ENCODE measurements at regions not wholly inside any gene's neighbourhood (a gene's known extent, or its start where the extent isn't known, plus 50 kb on each side); places are given as distances from the start of the nearest gene placed in this dataset.

- Histone ChIP-seq H3K4me2 (ENCODE audit: low read length) (no peak overlapping the region), H3K27ac (ENCODE audit: low read depth, low read length, poor library complexity, severe bottlenecking) (no peak overlapping the region)
- no peak for TF ChIP-seq EZH2 (IDR thresholded peaks at IDR 0.05; ENCODE audit: borderline replicate concordance, low read length)
- no peak for TF ChIP-seq CTCF (IDR thresholded peaks at IDR 0.05; ENCODE audit: low read length)
These were observed 655.0 kb downstream of the POM121L12 start for GRCh38 chr7:53690411-53690810.

GRCh38 chr7:53697913-53698312 lies 662.5 kb downstream of the POM121L12 start:
- no peaks in the 10 kb centered on the region for H3K79me2 ChIP-seq (ENCODE audit: insufficient read depth, low read length)
- H3K9me3 ChIP-seq (ENCODE audit: low read length), result no peaks in the 10 kb centered on the region
- no peak for TF ChIP-seq CTCF (IDR thresholded peaks at IDR 0.05; ENCODE audit: low read length)
- no peak for TF ChIP-seq EZH2 (IDR thresholded peaks at IDR 0.05; ENCODE audit: borderline replicate concordance, low read length)
- no peaks in the 10 kb centered on the region for H4K20me1 ChIP-seq (ENCODE audit: insufficient read depth, low read length)
- H3K4me2 ChIP-seq (ENCODE audit: low read length), result no peak overlapping the region
- H3F3A ChIP-seq (ENCODE audit: insufficient read depth, low read length), result no peaks in the 10 kb centered on the region
- H3K27ac ChIP-seq (ENCODE audit: low read depth, low read length, poor library complexity, severe bottlenecking), result no peak overlapping the region
- no peaks in the 10 kb centered on the region for H3K4me1 ChIP-seq (ENCODE audit: insufficient read depth, low read length, severe bottlenecking)
- H3K9ac ChIP-seq (ENCODE audit: low read length), result no peak overlapping the region
- H3K27me3 ChIP-seq (ENCODE audit: insufficient read depth, low read length), result no peaks in the 10 kb centered on the region
- no peak overlapping the region for H2AFZ ChIP-seq (ENCODE audit: low read length)
- H3K4me3 ChIP-seq (ENCODE audit: low read depth, low read length, poor library complexity, severe bottlenecking), result no peak overlapping the region
- H3K36me3 ChIP-seq (ENCODE audit: insufficient read depth, low read length), result no peaks in the 10 kb centered on the region
- H3K9me2 ChIP-seq (ENCODE audit: low read depth, low read length), result no peaks in the 10 kb centered on the region

More at GRCh38 chr7:53690411-53690810, 655.0 kb downstream of the POM121L12 start:
- no peaks in the 10 kb centered on the region for H3K79me2 ChIP-seq (ENCODE audit: insufficient read depth, low read length)
- H3K4me3 ChIP-seq (ENCODE audit: low read depth, low read length, poor library complexity, severe bottlenecking), result no peak overlapping the region
- no peaks in the 10 kb centered on the region for H3K9me2 ChIP-seq (ENCODE audit: low read depth, low read length)
- no peaks in the 10 kb centered on the region for H3K4me1 ChIP-seq (ENCODE audit: insufficient read depth, low read length, severe bottlenecking)
- H4K20me1 ChIP-seq (ENCODE audit: insufficient read depth, low read length), result no peaks in the 10 kb centered on the region
- no peak overlapping the region for H2AFZ ChIP-seq (ENCODE audit: low read length)
- no peaks in the 10 kb centered on the region for H3K9me3 ChIP-seq (ENCODE audit: low read length)
- H3K9ac ChIP-seq (ENCODE audit: low read length), result no peak overlapping the region
- H3K27me3 ChIP-seq (ENCODE audit: insufficient read depth, low read length), result no peaks in the 10 kb centered on the region
- H3K36me3 ChIP-seq (ENCODE audit: insufficient read depth, low read length), result no peaks in the 10 kb centered on the region
- no peaks in the 10 kb centered on the region for H3F3A ChIP-seq (ENCODE audit: insufficient read depth, low read length)

GRCh38 chr7:53699215-53699837 lies 663.9 kb downstream of the POM121L12 start:
- H3K27ac ChIP-seq (ENCODE audit: low read depth, low read length, poor library complexity, severe bottlenecking), result no peak overlapping the region
- H3K9me2 ChIP-seq (ENCODE audit: low read depth, low read length), result no peaks in the 10 kb centered on the region
- no peak for TF ChIP-seq EZH2 (IDR thresholded peaks at IDR 0.05; ENCODE audit: borderline replicate concordance, low read length)
- no peak for TF ChIP-seq CTCF (IDR thresholded peaks at IDR 0.05; ENCODE audit: low read length)

More at GRCh38 chr7:53699215-53699837, 663.9 kb downstream of the POM121L12 start:
- Histone ChIP-seq H4K20me1 (ENCODE audit: insufficient read depth, low read length) (no peaks in the 10 kb centered on the region), H3K27me3 (ENCODE audit: insufficient read depth, low read length) (no peaks in the 10 kb centered on the region), H3K4me3 (ENCODE audit: low read depth, low read length, poor library complexity, severe bottlenecking) (no peak overlapping the region), H3K9me3 (ENCODE audit: low read length) (no peaks in the 10 kb centered on the region), H3F3A (ENCODE audit: insufficient read depth, low read length) (no peaks in the 10 kb centered on the region), H3K79me2 (ENCODE audit: insufficient read depth, low read length) (no peaks in the 10 kb centered on the region), H3K4me1 (ENCODE audit: insufficient read depth, low read length, severe bottlenecking) (no peaks in the 10 kb centered on the region), H3K36me3 (ENCODE audit: insufficient read depth, low read length) (no peaks in the 10 kb centered on the region), H2AFZ (ENCODE audit: low read length) (no peak overlapping the region), H3K4me2 (ENCODE audit: low read length) (no peak overlapping the region), H3K9ac (ENCODE audit: low read length) (no peak overlapping the region)
